Mammary epithelial cell (primary cell): ENCODE measurements at regions not wholly inside any gene's neighbourhood (a gene's known extent, or its start where the extent isn't known, plus 50 kb on each side); places are given as distances from the start of the nearest gene placed in this dataset.

ENCODE experiments used
- EZH2 ChIP-seq: IDR thresholded peaks from 2 replicates; pipeline ENCODE4 v1.6.1; 2012; ENCODE audit warnings: low read length, inconsistent platforms, borderline replicate concordance
- TF ChIP-seq, protein P1 (sequence below), 2 donors: IDR thresholded peaks in 1 of 2; conservative IDR thresholded peaks in 1 of 2; 2 replicates each; pipeline ENCODE4 v1.5.1; 2011 to 2012; ENCODE audit warnings: inconsistent platforms in 2 of 2, low read length in 2 of 2, mild to moderate bottlenecking in 2 of 2, control low read depth in 1 of 2, low read depth in 1 of 2; ENCODE audit not compliant: insufficient read depth in 1 of 2; ENCODE audit errors: extremely low read depth in 1 of 2

DNA sequence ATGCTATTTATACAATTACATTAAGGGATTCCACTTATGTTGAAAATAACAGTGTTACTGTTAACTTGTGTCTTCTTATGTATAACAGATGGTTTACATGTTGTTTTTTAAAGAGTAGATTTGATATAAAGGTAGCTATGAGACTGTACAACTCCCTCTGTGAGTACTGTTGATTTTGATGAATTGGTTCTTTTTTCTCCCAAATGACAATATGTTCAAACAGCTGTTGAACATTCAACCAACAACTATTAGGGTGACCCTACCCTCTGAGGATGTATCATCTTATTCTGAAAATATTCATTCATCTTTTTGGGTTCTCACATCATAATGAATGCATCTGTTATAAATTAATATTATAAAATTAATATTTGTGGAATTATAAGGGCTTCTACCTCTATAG lies 456.9 kb upstream of the MGAT4C start:
- no peak for TF ChIP-seq EZH2
- TF ChIP-seq, protein P1, sequence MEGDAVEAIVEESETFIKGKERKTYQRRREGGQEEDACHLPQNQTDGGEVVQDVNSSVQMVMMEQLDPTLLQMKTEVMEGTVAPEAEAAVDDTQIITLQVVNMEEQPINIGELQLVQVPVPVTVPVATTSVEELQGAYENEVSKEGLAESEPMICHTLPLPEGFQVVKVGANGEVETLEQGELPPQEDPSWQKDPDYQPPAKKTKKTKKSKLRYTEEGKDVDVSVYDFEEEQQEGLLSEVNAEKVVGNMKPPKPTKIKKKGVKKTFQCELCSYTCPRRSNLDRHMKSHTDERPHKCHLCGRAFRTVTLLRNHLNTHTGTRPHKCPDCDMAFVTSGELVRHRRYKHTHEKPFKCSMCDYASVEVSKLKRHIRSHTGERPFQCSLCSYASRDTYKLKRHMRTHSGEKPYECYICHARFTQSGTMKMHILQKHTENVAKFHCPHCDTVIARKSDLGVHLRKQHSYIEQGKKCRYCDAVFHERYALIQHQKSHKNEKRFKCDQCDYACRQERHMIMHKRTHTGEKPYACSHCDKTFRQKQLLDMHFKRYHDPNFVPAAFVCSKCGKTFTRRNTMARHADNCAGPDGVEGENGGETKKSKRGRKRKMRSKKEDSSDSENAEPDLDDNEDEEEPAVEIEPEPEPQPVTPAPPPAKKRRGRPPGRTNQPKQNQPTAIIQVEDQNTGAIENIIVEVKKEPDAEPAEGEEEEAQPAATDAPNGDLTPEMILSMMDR (conservative IDR thresholded peaks at IDR 0.05 in 1 of 2, IDR thresholded peaks at IDR 0.05 in 1 of 2; ENCODE audit: extremely low read depth in 1 of 2, insufficient read depth in 1 of 2, low read depth in 1 of 2, low read length in 2 of 2): no peak
